ENCODE measurements at regions not wholly inside any gene's neighbourhood (a gene's known extent, or its start where the extent isn't known, plus 50 kb on each side); places are given as distances from the start of the nearest gene placed in this dataset.
"Not testable (repeated sequence)": the region's sequence is repeated elsewhere in the genome, so short reads cannot be mapped to it uniquely, and the experiment has no call there.

DNA sequence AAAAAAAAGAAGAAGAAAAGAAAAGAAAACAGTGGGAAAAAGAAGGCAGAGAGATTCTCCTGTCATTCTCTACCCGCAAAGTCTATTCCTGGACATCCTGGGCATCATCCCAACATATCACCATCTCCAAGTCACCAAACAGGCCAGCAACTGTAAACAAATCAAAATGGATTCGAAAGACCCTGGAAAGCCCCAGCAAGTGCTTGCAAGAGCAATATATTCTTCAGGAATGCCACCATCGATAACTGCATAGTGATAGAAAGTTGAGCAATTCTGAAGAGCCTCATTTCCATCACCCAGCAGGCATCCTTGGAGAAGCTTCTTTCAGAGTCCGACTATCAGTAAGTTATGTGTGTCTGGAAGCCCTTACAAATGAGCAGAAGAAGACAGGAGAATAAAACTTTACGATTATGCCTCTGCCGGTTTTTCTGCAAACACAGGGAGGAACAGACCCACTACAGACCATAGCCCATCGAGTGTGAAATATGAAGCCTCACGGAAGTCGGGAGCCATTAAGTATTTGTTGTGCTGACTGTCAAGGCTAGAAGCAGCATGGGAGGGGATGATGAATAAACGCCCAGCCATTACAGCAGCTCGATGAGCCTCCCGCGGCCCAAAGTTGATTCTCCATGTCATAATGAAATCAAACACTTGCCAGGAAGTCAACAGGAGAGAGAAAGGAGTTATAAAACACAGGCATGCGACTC is 64.5 kb upstream of the SEC14L1 start:
- no peak for DNase-seq (ENCODE audit: extremely low spot score, insufficient read length, low read depth)
- no peak for FAIRE-seq

DNA sequence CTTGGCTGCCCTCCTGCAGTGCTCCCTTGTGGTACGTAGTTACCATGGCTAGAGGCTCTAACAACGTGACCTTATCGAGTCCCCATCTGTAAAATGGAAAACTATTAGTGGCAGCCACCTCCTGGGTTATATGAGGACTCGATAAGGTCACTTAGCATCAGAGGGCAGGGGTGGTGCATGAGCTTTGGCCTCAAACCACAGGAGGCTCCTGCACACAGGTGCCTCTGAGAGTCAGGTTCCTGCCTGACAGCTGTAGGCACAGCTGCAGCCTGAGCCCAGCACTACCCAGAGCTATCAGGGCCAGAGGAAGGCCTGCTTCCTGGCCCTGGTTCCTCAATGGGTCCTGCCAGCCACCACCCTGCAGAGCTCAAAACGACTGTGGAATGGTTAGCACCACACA is 57.2 kb upstream of the SEC14L1 start:
- no peak for FAIRE-seq
- no peak for DNase-seq (ENCODE audit: extremely low spot score, insufficient read length, low read depth)

DNA sequence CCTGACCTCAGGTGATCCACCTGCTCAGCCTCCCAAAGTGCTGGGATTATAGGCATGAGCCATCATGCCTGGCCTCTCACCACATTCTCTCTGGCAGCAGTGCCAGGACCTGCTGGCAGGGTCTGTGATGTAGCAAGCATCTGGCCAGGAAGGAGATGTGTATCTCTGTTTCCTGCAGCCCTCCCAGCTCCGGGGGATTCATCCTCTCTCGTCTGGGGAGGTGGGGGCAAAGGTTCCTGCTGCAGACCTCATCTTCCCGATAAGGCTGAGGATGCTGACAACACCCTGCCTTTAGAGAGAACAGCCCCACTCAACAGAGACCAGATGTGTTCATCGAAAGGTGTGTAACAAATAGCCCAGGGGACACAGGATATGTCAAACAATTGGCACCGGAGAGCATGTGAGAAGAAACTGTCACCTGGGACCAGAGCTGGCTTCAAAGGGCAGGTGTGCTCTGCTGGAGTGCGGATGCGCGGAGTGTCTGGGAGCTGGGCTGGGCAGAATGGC is 54.8 kb upstream of the SEC14L1 start:
- no peak for FAIRE-seq
- DNase-seq (ENCODE audit: extremely low spot score, insufficient read length, low read depth): no peak

DNA sequence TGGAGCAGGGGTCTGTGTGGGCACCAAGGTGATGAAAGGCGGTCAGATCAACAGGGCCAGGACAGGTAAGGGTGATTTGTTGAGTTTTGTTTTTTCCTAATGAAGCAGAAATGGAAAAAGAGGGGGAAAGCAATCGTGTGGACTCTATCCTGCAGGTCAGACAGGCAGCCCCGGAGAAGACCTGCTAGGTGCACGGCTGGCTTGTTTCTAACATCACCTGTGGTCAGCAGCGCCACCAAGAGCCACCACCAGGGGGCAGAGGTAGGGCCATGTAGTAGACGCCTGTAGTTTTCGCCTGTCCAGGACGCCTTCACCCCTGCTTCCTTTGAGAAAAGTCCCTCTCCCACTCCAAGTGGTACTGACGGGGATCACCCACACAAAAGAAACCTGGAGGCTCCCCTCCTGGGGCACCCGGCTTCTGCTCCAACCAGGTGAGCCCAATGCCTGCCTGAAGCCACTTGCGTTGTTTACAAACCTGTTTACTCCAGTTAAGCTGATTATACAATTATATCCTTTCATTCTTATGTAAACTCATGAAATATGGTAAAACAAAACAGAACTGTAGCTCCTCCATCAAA is 54.2 kb upstream of the SEC14L1 start:
- FAIRE-seq (peak; percentile 76), DNase-seq (ENCODE audit: extremely low spot score, insufficient read length, low read depth) (no peak)

DNA sequence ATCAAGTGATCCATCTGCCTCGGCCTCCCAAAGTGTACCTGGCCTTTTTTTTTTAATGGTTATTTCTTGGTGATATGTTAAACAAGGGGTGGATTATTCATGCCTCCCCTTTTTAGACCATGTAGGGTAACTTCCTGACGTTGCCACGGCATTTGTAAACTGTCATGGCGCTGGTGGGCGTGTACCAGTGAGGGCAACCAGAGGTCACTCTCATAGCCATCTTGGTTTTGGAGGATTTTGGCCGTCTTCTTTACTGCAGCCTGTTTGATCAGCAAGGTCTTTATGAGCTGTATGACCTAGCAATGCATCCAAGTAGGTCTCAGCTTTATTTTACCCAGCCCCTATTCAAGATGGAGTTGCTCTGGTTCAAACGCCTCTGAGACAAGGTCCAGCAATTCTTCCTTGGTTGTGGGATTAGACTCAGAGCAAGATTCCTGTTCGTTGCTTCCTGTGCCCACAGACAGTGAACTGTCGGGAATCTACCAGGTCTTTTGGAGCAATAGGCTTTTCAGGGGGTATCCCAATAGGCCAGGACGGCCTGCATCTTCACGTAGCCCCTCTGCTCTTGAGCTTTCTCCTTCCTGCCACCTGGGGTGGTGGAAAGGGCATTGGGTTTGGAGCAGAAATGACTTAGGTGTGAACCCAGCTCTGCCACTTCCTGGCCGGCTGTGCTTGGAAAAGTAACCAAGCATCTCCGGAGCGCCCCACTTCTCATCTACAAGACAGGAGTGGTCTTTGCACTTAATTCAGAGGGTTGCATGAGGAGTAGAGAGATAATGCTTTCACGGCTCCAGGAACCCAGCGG is 52.9 kb upstream of the SEC14L1 start:
- FAIRE-seq: no peak
- DNase-seq (ENCODE audit: extremely low spot score, insufficient read length, low read depth): no peak

DNA sequence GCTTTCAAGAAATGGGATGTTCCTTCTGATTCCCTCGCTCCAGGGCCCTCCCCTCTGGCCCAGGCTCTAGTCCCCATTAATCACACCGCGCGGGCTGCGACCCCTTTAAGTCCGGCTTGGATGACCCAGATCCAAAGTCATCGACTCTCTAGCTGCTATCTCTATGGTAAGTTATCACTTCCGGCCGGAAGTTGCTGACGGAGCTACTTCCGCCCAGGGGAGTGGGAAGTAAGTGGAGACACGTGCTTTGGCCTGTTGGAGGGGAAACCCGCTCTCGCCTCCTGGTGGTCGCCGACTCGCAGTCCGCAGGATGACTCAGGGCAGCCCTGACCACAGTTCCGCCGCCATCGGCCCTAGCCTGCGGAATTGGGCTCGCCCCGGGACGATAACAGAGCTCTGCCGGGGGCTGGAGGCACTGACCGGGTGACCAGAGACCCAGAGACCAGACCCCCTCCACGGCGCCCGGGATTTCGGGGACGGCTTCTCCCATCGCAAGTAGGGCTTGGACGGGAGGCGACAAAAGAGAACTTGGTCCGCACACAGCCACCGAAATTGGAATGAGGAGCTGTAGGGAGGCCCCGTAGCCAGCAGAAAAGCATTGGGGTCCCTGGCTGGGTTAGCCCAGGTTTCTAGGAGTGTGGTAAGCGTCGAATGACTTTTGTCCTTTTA is 52.2 kb upstream of the SEC14L1 start:
- FAIRE-seq (peak; percentile 94), DNase-seq (ENCODE audit: extremely low spot score, insufficient read length, low read depth) (peak; percentile 87)

DNA sequence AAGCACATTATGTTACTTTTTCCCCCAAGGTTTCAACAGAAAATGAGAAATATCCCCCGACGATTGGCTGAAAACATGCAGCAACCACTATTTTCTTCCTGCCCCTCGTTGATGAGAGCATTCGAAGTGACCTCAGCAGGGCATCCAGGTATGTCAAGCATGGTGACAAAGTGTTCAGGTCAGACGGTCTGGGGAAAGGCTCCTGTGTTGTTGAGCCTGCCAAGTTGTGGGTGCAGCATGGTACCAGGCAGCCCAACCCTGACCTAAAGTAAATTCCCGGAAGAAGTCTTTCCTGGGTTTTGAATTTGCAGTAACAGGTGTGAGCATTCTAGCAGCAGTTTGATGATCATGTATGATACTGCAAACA is 51.7 kb upstream of the SEC14L1 start:
- no peak for FAIRE-seq
- DNase-seq (ENCODE audit: extremely low spot score, insufficient read length, low read depth): no peak

DNA sequence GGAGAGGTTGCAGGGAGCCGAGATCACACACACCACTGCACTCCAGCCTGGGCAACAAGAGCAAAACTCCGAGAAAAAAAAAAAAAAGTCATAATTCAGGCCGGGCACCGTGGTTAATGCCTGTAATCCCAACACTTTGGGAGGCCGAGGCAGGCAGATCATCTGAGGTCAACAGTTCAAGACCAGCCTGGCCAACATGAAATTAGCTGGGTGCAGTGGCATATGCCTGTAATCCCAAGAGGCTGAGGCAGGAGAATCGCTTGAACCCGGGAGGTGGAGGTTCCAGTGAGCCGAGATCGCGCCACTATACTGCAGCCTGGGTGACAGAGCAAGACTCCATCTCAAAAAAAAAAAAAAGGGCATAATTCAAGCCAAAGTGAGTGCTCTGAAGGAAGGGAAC is 50.8 kb upstream of the SEC14L1 start:
- FAIRE-seq; DNase-seq (ENCODE audit: extremely low spot score, insufficient read length, low read depth): not testable (repeated sequence)

DNA sequence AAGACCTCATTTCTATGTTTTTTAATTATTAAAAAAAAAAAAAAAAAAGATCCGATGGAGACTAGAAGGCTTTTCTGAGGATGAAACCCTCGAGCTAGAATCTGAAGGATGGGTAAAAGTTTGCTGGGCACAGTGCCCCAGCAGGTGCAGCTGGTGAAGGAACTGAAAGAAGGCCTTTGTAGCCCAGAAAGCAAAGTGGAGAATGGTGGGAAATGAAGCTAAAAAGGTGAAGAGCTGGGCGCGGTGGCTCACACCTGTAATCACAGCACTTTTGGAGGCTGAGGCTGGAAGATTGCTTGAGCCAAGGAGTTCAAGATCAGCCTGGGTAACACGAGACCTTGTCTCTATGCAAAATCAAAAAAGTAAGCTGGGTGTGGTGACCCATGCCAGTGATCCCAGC is 50.3 kb upstream of the SEC14L1 start:
- no peak for DNase-seq (ENCODE audit: extremely low spot score, insufficient read length, low read depth)
- no peak for FAIRE-seq
